ENCODE measurements at regions not wholly inside any gene's neighbourhood (a gene's known extent, or its start where the extent isn't known, plus 50 kb on each side); places are given as distances from the start of the nearest gene placed in this dataset.

- TF ChIP-seq EZH2phosphoT487 (conservative IDR thresholded peaks at IDR 0.05; ENCODE audit: low read length) (no peak), CTCF (IDR thresholded peaks at IDR 0.05; ENCODE audit: insufficient read depth, low read length, poor library complexity, severe bottlenecking) (no peak)
Measured at GRCh38 chrX:87110142-87110541, 407.5 kb upstream of the KLHL4 start.
